HG03108 (cell line): ENCODE measurements at regions not wholly inside any gene's neighbourhood (a gene's known extent, or its start where the extent isn't known, plus 50 kb on each side); places are given as distances from the start of the nearest gene placed in this dataset.
"Not testable (repeated sequence)": the region's sequence is repeated elsewhere in the genome, so short reads cannot be mapped to it uniquely, and the experiment has no call there.

Source experiments
- ATAC-seq: cut with Tn5 transposase; IDR thresholded peaks from one replicate; pipeline ENCODE4 v1.9.1; 2021; ENCODE audit warnings: moderate library complexity; ENCODE audit not compliant: unreplicated experiment

GRCh38 chr18:10329101-10329500 lies 125.3 kb upstream of the APCDD1 start:
- no peak for ATAC-seq

- ATAC-seq, result no peak
These were observed 124.0 kb upstream of the APCDD1 start for GRCh38 chr18:10330428-10330827.

DNA sequence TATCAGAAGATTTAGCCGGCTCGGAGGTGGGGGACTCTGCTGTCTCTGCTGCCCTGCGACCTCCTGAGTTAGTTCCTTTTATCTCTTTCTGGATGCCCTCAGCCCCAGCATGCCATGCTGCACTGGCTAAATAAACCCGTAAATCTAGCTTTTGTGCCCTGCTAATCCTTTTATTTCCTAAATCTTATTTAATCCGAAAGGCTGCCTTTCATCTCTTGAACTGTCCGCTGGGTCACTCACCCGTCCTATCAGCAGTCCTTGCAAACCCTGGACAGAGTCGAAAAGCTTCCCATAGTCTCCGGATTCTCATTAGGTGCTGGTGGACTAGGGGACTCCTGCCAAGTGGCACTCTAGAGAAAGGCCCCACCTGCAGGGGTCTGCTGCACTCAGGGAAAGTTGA lies 122.0 kb upstream of the APCDD1 start:
- ATAC-seq, result no peak

- no peak for ATAC-seq
These were observed 117.6 kb upstream of the APCDD1 start for GRCh38 chr18:10336749-10337350.

DNA sequence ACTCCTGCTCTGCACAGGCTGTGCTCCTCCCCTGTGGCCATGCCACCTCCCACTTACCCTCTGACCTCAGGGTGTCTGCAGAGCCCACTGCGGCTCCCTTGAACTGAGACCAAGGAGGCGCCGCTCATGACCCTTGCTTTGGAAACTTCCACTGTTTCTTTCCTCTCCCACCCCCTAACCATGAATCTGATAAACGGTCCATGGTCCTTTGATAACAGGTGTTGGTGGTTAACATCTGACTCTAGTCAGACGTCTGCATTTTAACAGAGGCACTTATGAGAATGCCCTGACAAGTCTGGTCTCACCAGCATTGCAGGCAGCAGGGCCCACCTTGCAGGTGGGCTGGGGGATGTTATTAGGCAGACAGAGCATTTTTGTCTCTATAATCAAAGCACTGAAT lies 113.6 kb upstream of the APCDD1 start:
- ATAC-seq, result no peak

DNA sequence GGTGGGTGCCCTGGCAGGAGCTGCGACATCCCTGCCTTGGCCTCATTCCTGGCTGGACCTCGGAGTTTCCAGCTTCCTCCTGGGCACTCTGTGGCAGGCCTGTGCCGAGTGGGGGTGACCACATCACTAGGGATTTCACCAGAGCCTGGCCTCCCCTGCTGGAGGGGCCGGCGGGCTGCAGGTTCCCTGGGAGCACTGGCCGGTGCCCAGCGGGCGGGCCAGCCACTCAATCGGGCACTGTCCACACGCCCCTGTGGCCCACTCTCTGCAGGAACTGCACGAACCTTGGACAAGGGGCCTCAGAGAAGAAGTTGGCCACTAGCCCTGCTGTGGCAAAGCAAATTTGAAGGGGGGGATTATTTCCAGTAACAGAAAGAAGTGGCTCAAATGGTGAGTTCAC lies 110.7 kb upstream of the APCDD1 start:
- no peak for ATAC-seq

DNA sequence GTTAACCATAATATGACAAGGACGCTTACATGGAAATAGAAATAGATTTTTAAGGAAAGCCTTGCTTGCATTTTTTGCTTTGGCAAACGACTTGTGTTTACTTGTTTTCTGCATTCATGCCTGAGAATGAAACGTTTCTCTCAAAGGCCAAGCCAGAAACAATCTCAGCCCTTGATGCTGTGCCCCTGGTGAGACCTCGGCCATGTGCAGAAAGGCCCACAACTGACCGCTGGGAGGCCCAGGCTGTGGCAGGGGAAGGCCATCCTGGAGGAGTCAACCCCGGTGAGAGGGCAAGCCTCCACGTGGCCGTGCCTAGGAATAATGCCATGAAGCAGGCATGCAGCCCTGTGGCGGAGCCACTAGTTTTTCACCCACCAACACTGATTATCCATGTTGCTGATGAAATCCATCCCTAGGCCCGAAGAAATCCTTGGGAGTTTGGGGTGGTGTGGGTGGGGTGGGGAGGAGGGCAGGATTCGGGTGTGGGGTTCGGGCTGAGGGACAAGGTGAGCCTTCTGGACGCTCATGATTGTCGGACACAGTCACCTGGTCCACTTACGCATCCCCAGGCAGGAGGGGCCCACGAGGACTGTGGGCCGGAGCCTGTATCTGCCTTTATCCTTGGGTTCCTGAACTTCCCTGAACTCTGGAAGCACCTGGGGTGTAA lies 107.6 kb upstream of the APCDD1 start:
- ATAC-seq, result no peak

DNA sequence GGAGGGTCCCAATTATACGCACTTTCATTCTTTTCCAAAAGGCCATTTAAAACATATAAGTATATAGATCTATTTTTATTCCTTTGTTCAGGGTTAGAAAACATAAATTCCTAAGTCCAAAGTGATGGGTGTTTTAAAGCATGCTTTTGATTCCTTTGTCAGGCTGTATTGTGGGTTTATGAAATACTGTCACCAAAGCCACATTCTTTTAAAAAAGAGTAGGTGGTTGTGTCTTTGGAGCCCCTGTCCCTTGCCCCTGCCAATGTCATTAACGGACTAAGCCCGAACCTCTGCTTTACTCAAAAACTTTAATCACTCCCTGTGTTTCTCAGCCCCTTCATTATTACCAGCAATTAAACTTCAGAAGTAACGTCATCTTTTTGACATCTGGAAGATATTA lies 104.9 kb upstream of the APCDD1 start:
- ATAC-seq, result no peak

DNA sequence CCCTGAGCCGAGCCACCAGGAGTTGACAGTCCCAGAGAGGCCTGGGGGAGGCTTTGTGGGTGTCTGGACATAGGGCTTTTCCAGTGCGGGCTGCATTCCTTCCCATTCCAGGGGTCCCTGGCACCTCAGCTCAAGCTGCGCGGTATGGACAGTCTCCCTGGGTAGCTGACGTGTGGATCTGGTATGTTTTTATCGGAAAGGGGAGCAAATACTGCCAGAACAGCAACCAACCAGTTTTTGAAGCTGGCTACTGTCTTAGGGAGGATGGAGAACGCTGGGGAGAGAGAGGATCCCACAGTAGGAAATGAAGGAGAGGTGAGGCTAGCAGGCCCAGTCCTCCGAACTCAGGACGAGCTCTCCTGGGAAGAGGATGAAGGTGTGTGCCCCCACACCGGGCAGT lies 103.8 kb upstream of the APCDD1 start:
- ATAC-seq, result no peak

- no peak for ATAC-seq
These were observed 103.1 kb upstream of the APCDD1 start for GRCh38 chr18:10351219-10351818.

DNA sequence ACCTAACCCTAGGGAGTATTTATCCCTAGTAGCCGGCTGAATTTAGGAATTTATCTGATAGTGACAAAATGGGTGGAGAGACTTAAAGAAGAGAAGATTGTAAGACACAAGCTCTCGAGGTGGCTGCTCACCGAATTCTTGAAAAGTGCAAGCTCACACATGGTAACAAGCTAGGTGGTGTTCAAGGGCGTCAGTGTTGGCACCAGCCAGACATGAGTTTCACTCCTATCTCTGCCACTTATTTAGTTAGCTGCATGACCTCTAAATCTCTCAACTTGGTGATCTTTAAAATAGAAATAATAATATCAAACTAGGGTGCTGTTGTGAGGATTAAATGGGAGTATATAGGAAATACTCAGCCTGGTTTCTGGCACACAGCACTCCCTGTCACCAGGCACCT lies 102.6 kb upstream of the APCDD1 start:
- ATAC-seq, result no peak

DNA sequence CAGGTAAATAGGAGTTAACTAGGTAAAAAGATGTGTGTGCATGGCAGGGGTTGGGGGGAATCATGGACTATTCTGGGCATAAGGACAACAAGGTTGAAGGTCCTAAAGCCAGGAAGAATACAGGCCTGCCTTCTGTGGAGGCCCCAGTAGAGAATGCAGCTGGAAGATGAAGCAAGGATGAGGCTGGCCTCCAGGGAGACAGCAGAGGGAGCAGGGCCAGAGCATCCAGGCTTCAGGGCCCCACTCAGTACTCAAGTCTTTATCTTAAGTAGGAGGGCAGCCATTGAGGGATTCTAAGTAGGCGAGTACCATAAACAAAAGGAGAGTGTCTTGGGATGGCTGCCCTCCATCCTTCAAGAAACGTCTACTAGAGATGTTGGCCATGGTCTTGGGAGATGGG lies 101.8 kb upstream of the APCDD1 start:
- ATAC-seq, result no peak

- no peak for ATAC-seq
These were observed 100.6 kb upstream of the APCDD1 start for GRCh38 chr18:10353791-10354190.

DNA sequence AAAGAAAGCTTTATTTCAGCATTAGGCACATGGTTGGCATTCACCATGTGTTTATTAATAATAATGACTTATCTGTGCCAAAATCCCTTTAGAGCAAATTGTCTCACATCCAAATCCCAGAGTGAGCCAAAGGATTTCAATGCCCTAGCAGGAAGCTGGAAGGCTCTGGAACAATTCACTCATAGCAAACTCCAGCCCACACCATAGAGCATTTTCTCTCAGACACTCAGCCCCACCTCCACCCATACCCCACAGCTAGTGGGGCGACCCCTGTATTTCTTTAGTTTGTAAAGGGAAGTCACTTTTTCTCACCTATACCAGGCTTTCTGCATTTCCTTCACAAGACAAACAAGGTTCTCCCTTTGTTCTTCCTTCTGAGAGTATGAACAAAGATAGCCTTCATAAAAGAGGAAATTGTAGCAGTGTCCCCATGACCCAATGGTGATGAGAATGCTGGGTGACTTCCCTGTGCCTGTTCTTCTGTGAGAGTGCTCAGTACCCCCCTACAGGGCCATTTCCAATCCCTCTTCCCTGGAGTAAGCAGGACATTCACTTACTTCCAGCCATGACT lies 100.1 kb upstream of the APCDD1 start:
- ATAC-seq, result no peak

DNA sequence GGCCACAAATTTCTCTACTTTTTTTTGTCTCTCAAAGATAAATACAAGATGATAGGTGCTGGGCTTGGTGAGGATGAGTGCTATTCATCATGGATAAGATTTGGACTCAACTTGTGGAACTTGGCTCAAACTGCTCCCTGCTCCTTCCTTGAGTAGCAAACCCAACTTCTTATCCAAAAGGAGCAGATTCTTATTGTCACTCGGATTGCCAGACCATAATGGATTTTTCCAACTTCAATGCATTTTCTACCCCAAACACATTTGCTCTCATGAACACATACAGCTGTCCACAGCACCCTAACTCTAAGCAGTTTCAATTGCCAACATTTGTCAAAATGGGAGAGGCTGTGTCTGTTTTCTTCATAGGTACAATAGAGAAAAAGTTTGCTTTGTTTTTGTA lies 99.5 kb upstream of the APCDD1 start:
- no peak for ATAC-seq

DNA sequence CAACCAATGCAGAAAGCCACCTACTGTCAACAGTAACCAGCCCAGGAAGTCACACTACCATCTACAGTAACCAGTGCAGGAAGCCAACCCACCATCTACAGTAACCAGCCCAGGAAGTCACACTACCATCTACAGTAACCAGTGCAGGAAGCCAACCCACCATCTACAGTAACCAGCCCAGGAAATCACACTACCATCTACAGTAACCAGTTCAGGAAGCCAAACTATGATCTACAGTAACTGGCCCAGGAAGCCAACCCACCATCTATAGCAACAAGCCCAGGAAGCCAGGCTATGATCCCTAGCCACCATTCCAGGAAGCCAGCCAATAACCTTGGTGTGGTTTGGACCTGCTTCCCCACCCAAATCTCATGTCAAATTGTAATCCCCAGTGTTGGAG lies 97.4 kb upstream of the APCDD1 start:
- ATAC-seq, result not testable (repeated sequence)

GRCh38 chr18:10361660-10362059 lies 92.8 kb upstream of the APCDD1 start:
- ATAC-seq, result no peak

GRCh38 chr18:10365021-10365500 lies 89.4 kb upstream of the APCDD1 start:
- no peak for ATAC-seq

DNA sequence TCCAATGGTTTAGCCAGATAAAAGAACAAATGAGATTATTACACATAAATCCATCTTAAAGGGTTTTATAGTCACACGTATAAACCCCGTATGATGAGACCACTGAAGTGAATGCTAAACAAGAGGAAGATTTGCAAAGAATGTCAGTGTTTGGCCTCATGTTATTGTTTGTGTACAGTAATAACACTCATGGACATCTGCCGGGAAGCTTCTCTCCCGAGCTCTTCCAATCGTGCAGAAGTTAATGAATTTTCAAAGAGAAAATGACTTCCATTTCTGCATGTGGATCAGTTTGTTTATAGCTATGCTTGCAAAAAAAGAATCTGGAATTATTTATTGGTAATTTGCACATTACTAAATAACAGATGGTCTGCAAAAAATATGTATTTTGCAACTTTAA lies 88.5 kb upstream of the APCDD1 start:
- no peak for ATAC-seq

GRCh38 chr18:10367836-10368235 lies 86.6 kb upstream of the APCDD1 start:
- no peak for ATAC-seq

DNA sequence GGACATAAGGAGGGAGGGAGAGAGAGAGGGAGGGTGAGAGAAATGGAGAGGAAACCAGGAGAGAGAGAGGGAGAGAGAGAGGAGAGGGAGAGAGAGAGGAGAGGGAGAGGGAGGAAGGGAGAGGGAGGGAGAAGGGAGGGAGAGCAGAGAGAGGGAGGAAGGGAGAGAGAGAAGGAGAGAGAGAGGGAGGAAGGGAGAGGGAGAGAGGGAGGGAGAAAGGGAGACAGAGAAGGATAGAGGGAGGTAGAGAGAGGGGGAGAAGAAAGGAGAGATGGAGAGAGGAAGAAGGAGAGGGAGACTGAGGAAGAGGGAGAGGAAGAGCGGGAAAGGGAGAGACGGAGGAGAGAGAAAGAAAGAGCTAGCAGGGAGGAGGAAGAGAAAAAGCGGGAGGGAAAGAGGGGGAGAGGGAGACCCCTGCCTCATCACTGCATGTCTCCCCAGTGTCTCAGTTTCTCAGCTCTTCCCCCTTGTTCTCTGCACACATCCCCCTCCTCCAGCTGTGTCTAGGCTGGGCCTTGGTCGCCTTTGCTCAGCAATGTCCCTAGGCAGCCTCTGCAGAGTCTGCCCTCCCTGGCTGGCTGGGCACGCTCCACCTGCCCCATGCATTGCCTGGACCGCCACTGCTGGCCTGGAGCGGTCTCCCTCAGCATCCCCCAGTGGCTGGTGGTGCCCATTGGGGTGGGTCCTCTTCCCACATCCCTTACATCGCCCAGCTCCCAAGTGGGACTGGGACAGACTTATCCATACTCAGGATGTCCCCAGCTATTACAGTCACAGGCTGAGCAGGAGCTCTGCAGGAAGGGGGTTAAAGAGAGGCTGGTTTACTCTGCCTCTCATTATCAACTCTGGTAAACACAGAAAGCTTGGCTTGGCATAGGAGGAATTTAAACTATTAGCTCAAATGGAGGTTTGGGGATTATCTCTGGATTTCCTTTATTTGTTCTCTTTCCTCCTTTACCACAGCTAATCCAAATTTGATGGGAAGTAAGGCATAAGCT lies 85.7 kb upstream of the APCDD1 start:
- no peak for ATAC-seq
